Glomerular visceral epithelial cell (primary cell): ENCODE measurements at regions not wholly inside any gene's neighbourhood (a gene's known extent, or its start where the extent isn't known, plus 50 kb on each side); places are given as distances from the start of the nearest gene placed in this dataset.
"Not testable (repeated sequence)": the region's sequence is repeated elsewhere in the genome, so short reads cannot be mapped to it uniquely, and the experiment has no call there.

Experiments
- DNase-seq: peaks from one replicate; pipeline ENCODE4 v3.0.0-alpha.2; 2016; ENCODE audit errors: extremely low spot score

- no peak for DNase-seq
Observed at GRCh38 chr9:135379540-135380267, 99.9 kb upstream of the PPP1R26 start.

- DNase-seq = no peak
Observed at GRCh38 chr9:135380311-135380960, 99.1 kb upstream of the PPP1R26 start.

- DNase-seq = no peak
Observed at GRCh38 chr9:135381762-135382310, 97.7 kb upstream of the PPP1R26 start.

GRCh38 chr9:135384226-135384625 is 95.4 kb upstream of the PPP1R26 start:
- no peak for DNase-seq

- not testable (repeated sequence) for DNase-seq
Observed at GRCh38 chr9:135384815-135385405, 94.7 kb upstream of the PPP1R26 start.

- DNase-seq = no peak
Observed at GRCh38 chr9:135385793-135386192, 93.8 kb upstream of the PPP1R26 start.

- DNase-seq = no peak
Observed at GRCh38 chr9:135387976-135388375, 91.6 kb upstream of the PPP1R26 start.

GRCh38 chr9:135388530-135388929 is 91.1 kb upstream of the PPP1R26 start:
- DNase-seq = no peak

GRCh38 chr9:135391759-135392158 is 87.8 kb upstream of the PPP1R26 start:
- no peak for DNase-seq

GRCh38 chr9:135392511-135392910 is 87.1 kb upstream of the PPP1R26 start:
- DNase-seq = no peak

- DNase-seq = no peak
Observed at GRCh38 chr9:135394131-135394530, 85.5 kb upstream of the PPP1R26 start.

- DNase-seq = no peak
Observed at GRCh38 chr9:135394699-135395645, 84.6 kb upstream of the PPP1R26 start.

- no peak for DNase-seq
Observed at GRCh38 chr9:135397142-135397541, 82.4 kb upstream of the PPP1R26 start.

- no peak for DNase-seq
Observed at GRCh38 chr9:135399000-135399649, 80.5 kb upstream of the PPP1R26 start.

- DNase-seq = no peak
Observed at GRCh38 chr9:135400496-135400895, 79.1 kb upstream of the PPP1R26 start.

GRCh38 chr9:135401218-135401617 is 78.4 kb upstream of the PPP1R26 start:
- no peak for DNase-seq

- no peak for DNase-seq
Observed at GRCh38 chr9:135402048-135402738, 77.4 kb upstream of the PPP1R26 start.

GRCh38 chr9:135402739-135403695 is 76.6 kb upstream of the PPP1R26 start:
- no peak for DNase-seq

GRCh38 chr9:135403733-135404450 is 75.7 kb upstream of the PPP1R26 start:
- no peak for DNase-seq
